Activated CD4-positive, alpha-beta T cell treated with anti-CD3 and anti-CD28 coated beads, Interleukin-2, amount 50 U/mL, for 48 hours (primary cell): ENCODE measurements at regions not wholly inside any gene's neighbourhood (a gene's known extent, or its start where the extent isn't known, plus 50 kb on each side); places are given as distances from the start of the nearest gene placed in this dataset.

Experiments
- DNase-seq, 2 experiments: peaks; one replicate each; pipeline ENCODE4 v3.0.0-alpha.2; 2020

DNA sequence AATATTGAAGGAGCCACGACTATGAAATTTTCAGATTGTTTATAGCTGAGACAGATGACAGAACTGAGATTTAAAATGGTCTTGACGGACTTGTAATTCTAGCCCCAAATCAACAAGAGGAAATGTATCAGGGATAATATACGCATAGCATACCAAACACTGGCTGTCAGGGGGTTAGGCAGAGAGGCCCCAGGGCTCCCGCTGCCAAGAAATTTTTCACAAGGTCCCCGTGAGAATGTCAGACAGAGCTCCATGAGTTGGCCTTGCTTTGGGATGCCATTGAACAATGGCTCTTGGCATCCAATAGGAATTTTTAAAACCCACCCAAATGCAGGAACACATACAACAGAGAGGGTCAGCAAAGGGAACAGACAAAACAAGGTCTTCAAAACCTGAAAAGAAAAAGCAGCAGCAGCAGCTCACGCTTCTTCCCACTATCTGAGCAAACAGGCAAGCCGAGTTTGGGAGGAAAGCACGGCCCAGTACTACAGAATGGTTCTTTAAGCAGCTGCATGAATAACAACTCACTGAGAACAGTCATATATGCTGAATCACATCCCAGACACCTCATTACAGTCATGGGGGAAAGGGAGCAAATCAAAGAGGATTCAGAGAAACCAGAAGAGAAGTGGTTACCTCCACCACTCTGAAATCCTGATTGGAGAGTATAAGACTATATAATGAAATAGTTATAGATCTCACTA is 445.6 kb downstream of the RND3 start:
- no peak for DNase-seq

DNA sequence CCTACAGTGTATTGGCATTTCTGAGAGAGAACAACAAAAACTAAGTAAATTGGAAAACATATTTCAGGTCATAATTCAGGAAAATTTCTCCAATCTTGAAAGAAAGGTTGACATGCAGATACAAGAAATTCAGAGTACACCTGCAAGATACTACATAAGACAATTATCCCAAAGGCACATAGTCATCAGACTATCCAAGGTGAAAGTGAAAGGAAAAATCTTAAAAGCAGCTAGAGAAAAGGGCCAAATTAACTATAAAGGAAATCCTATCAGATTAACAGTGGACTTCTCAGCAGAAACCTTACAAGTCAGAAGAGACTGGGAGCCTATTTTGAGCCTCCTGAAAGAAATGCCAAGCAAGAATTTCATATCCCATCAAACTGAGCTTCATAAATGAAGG is 449.0 kb upstream of the MMADHC start:
- no peak for DNase-seq

DNA sequence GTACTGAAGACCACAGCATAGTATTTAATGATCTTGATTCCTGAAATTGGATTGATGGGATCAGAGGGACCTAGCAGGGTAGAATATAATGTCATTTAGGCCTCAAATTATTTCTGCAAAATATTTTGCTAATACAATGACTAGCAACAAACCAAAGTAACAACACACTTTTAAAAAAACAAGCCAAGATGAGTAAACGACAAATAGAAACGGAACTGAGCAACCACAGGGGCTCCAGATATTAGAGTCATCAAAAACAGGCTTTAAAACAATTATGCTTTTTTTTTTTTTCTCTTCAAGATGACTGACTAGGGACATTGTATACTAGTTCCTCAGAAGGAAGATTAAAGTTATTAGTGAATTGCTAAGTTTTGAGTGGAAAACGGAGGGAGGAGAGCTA is 447.1 kb upstream of the MMADHC start:
- no peak for DNase-seq

DNA sequence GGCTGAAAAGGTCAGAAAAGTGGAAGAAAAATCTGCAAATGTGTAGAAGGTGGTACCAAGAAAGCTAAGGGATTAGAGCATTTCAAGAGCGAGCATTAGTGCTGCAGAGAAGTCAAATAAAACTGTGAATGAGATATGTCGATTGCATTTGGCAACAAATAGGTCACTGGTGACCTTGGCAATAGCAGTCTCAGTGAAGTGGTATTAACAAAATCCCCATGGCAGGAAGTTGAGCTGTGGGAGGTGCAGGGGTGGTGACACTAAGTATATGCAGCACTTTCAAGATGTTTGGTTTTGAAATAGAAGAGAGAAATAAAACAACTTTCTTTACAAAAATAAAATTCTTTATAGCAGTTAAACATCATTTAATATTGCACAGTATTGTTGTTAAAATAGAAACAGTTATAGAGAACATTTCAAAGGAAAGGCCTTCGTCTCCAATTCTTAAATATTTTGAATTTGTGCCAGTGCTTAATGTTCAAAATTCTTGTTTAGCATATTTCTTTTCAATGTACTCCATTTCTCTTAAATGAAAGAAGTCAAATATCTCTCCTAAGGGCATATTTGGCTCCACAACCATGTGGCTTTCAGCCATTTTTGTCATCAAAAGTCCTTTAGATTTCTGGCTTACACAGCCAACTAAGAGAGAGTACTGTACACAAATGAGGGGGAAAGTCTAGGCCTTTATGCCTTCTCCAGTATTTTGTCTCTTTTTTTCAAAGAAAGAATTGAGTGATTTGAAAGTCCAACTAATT is 443.0 kb upstream of the MMADHC start:
- no peak for DNase-seq

DNA sequence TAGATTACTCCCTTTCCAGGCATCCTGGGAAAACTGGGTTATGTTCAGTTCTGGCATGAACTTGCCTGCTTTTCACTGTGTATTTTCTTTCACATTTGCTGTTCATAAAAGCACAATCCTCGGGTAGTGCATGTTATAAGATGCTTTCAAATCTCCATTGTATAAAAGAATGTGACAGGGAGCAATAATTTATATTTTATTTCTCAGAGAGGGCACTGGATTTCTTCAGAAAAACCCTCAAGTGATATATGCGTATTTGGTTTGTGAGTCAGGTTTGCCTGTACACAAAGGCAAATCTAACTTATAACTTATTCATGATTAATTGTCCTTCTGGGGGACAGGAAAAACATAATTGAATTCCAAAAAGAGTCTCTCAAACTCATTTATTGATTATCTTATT is 440.7 kb upstream of the MMADHC start:
- no peak for DNase-seq

DNA sequence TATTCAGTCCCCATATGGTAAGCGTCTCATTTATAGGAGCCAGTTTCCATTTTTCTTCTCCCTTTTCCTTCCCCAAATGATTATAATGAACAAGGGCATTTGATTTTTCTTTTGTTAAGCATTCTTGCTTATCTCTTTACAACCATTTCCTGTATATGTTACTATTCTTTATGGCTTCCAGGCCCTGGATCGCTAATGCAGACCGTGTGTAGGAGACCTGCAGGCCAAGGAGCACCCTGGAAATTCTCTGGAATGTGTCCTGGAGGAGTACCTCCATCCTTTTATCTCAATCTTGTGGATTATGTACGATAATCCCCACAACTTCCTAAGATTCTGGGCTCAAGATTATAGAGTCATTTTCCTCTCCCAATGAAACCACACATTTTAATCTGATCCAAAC is 439.6 kb upstream of the MMADHC start:
- DNase-seq = no peak

DNA sequence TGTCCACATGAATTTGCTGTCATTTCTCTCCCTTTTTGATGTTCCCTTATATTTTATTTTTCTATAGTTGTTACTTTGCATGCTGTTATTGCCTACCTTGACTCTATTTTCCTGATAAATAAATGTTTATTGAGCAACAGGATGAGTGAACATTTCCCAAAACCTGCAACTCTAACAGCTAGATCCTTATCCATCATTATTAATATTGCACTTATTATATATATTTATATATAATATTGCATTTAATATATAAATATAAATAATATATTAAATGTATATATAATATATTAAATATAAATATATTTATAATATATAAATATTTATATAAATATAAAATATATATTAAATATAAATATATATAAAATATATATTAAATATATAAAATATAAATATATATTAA is 436.1 kb upstream of the MMADHC start:
- DNase-seq = no peak

DNA sequence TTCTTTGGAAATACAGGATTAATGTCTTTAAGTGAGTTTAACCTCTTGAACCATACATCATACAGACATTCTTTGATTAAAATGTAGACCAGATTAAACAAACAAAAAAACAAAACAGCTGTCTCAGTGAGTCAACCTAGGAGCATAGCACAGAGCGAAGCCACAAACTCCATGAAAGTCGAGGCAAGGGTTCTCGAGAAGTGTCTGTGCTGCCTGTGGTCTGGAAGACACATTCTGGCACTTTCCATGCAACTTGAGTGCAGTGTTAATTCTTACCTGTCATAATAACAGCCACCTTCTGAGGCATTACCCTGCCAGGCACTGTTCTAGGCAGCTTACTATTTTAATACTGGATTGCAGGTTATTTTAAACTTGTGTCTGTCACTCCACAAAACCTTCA is 435.5 kb upstream of the MMADHC start:
- peak in 1 of 2 experiments; percentile 1 for DNase-seq

DNA sequence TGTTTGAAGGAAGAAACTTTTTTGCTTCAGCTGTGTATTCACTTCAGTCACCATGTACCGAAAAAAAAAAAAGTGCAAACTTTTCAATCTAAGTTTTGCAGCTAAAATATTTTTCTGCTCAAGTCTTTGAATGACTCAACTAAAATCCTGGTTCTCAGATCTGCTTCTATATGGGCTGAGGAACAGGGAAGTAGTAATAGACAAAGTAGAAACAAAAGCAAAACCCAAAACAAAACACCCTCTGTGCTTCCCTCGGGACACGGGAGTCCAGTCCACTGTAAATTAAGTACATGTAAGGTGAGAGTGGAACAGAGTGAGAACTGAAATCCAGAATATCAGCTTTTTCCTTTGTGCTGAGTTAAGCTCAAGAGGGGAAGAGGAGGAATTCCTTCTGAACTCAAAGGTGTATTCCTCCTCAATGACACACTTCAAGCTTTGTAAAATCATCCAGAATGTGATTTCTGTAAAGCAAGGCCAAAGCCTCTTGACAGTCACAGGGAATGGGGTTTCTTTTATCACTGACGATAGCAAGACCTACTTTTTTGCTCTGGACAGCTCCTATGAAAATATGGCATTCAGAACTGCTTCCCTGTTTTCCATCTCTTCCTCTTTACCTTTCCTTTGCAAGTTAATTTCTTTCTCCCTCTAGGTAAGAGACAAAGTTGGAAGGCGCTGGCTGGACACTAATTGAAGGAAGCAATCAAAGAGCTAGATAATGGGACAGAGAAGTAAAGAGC is 433.5 kb upstream of the MMADHC start:
- no peak for DNase-seq

DNA sequence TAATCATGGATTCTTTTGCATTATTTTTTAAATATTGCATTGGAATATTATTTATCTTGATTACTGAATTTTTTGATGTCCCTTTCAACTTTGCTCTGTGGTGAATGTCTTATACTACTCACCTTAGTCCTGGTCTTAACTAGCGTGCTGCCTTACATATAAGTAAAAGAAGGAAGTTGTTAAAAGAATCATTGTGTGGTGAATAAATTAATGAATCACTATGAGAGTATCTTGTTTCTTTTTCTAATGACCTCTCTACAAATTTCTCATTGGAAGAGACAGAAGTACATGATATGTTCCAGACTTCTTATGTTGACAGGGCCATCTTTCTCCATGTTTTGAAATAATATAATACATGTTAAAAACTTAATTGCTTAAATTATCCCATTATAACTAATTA is 432.6 kb upstream of the MMADHC start:
- no peak for DNase-seq

DNA sequence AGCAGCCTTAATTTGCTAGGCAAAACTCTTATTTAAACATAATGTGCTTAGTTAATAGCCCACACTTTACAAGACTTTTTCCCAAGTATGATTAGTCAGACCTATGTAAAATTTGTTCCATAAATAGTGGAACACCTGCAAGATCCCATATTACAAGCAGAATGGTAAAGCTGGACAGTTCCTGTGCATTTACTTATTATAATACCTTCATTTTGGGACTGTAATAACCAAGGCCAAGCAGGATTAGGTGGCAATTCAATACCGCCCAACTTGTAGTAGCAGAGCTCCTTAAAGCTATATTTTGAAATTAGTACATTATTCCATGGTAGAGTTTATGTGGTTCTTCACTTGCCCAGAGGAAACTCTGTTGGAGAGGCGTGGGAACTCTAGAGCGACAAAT is 431.5 kb upstream of the MMADHC start:
- DNase-seq = no peak

DNA sequence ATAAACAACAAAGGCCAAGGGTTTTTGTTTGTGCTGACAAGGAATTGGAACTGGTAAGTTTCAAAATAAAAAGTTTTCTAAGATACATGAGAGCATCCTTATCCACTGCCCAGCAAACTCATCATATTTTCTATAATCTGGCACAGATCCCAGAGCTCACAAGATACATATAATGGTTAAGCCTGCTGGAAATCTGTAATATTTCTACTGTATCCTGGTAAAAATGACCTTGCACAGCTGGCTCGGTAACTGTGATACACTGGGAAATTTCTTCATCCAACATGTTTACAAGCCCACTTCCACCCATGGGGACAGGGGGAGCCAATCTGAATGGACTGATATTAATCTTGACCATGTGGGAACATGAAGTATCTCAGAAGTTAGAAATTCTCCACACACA is 425.4 kb upstream of the MMADHC start:
- DNase-seq = no peak

DNA sequence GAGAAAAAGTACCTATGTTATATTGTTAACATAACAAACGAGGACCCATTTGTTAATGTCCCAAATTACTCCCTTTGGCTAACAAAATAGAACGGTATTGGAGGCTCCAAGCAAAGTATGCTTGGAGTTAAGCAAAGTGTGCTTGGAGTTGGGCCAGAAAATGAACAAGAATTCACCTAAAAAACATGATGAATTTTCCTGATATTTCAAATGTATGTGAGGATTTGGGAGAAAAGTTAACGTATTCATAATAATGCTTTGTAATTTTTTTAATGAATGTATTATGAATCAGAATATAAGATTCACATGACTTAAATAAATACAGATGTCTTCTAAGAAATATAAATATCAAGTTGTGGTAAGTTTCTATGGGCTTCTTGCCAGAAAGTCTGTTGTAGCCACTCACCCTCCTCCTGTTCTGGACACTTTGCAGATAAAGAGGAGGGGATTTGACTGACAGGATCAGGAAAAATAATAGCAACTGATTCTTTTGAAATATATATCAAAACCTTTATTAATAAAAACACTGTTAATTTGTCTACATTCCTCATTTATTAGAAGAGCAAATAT is 423.7 kb upstream of the MMADHC start:
- DNase-seq = no peak

DNA sequence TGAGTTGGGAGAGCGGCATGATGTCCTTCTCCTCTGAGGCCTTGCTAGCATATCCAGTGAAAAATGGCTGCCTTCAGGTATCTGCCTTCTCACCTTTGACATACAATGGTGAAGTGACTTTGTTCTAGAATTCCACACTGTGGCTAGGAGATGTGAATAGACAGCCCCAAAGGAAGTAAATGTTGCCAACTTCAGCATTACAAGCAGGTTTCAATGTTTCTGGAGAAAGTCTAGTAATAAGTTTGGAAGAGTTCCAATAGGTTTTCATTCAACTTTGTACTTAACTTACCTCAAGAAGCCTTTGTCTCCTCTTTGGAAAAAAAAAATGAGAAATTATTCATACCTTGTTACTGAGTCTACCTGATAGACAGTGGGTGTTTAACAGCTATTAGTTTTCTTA is 421.3 kb upstream of the MMADHC start:
- DNase-seq = no peak

DNA sequence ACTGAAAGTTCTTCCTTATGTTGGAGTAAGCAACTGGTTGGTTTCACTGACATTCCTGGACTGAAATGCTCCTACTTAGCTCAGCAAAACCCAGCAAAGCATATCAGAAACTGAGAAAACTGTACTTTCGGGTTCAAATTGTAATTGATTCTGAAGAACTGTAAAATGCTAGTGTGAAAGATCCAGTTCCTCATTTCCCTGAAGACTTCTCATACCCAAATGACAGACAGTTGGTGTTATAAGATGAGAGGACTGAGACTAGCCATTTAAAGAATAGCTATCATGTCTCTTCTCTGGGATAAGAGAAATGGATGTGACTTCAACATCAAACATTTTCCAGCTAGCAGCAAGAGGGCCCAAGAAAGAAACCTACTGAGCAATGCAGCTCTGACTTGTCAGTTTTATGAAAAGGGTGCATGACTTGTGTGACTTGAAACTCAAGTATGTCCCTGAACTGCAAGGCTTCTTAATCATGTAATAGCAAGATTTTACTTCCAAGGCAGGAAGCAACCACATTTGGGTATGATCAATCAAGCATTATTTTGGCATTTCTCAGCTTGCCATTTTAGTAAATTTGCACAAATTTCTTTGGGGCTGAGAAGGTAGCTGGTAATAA is 420.3 kb upstream of the MMADHC start:
- DNase-seq = no peak

DNA sequence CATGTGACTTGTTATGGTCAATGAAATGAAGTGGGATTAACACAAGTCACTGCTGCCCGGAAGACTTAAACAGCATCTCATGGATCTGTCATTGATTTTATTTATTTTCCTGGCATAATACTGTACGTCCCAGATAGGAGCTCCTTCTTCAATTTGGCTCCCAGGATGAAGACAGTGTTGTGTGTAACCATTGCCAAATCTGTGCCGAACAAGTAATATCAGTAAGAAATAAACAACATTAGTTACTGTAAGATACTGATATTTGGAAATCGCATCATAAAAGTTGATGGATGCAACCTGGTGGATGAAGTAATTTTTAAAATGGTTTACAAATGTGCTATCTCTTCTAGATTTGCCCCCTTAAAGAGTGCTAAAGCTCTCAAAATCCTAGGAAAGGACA is 419.0 kb upstream of the MMADHC start:
- DNase-seq = no peak

DNA sequence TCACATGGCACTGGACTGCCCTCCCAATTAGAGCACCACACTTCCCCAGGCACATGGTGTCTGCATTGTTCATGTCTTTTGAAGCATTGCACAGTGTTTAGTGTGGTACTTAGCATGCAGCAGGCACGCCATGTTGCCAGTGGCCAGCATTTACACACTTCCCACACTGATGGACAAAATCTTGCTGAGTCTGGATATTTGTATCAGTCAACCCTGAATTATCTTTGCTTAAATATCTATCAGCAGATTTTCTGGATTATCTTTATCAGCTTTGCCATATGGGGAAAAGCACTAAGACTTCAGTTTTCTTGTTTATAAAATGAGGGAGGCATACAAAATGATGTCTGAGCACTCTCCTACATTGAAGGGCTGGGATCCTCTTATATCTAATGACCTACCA is 416.0 kb upstream of the MMADHC start:
- no peak for DNase-seq

DNA sequence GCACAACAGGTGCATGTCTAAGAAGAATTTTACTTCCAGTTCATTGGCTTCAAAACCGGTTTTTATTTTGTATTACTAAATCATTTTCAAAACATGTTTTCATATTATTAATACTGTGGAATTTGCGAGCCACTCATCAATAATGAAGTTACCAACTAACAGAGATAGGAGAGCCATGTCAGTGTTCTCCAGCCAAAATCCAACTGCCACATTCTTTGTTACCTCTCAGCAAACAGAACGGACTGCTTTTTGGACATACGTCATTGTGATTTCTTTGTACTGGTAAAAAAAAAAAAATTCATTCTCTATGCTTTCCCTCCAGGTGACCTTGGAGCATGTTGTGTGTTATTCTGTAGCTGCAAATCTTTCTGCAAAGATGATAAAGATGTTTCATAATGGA is 414.2 kb upstream of the MMADHC start:
- no peak for DNase-seq

DNA sequence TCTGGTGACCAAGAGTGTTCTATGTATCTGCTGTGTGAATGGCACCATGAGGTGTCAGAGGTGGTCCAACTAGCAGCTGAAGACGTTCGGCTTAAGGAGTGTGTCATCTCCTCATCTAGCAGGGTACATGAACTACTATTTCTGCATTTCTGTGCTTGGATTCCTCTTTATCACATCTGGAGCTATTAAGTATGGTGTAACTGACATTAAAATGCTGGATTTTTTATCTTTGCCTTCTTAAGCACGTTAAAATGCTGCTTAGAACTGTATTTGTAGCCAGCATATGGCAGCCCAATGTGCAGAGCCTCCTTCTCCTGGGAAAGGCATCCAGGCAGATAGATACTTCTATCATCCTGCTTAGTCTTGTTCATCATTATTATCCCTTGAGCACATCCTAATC is 409.3 kb upstream of the MMADHC start:
- DNase-seq = no peak

DNA sequence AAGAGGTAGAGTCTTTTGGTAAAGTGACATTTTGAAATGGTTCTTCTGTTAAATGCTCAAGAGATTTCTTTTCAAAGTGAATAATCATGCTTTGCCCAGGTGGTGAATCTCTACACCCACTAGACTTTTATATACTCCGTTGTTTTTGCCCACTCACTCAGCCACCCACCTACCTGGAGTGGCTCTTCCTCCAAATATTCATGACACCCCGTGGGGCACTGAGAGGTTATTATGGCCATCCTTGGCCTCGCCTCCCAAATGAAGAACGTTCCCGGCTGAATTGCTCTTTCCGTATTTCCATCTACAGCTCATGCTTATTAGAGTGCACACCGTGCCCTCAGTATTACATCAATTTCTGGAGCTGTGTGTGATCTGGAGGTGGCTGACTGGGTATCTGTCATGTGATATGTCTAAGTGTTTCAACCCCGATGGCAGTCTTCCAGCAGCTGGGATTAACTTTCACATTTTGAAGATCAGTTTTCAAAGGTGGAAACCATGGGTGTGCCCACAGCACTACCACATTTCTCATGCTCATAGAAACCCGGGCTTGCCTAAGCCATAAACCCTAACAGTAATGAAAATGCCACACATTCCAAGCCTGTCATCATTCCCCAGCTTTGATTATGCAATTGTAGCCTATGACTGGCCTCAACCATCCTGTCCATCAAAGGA is 406.6 kb upstream of the MMADHC start:
- no peak for DNase-seq

DNA sequence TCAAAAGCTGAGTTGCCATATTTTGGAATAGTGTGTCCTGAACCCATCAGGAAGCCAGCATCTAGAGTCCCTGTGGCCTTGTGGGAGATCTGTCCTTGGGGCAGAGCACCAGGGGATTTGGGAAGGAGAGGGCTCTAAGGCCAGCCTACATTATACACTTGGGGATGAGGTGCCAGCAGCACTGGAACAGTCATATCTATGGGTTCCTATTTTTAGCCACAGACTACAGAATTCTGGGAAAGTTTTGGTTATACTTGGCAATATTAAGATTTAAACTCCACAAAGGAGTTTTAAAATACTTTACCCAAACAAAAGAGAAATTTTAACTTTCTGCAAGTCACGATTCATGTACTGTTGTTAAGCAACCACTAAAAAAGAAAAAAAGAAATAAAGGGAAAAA is 405.7 kb upstream of the MMADHC start:
- no peak for DNase-seq

DNA sequence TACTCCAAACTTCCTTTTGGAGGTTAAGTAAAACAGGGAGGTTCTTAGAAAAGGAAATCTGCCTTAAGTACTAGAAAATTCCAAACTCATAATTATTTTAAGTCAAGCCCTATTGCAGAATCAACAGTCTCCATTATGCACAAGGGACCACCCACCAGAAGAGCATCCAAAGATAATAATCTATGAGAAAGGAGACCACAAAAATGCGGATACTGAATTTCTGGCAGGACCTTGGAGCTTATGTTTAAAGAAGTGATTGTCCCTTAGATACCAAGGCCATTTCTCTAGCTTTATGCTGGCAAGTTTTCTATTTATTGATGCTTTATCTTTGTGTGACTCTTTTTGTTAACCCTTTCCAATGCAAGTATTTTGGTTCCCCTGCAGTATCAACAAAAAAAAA is 404.0 kb upstream of the MMADHC start:
- DNase-seq = no peak

DNA sequence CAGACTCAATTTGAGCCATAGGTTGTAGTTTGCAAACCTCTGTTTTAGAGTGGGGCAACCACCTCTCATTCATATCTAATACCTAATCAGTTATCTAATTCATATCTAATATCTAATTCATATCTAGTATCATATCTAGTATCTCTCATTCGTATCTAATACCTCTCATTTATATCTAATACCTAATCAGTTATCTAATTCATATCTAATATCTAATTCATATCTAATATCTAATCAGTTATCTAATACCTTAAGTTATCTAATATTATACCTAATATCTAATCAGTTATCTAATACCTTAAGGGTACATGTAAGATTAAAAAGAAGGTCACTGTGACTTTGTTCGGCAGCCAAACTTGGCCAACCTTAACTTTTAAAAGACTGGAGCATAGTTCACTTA is 403.4 kb upstream of the MMADHC start:
- no peak for DNase-seq
